Right ventricle myocardium inferior (tissue), 1 donor: ENCODE measurements at regions not wholly inside any gene's neighbourhood (a gene's known extent, or its start where the extent isn't known, plus 50 kb on each side); places are given as distances from the start of the nearest gene placed in this dataset.
"Not testable (repeated sequence)": the region's sequence is repeated elsewhere in the genome, so short reads cannot be mapped to it uniquely, and the experiment has no call there.

Source experiments
- ATAC-seq: fragments of 200-7000 bp; cut with Tn5 transposase; one replicate; pipeline ENCODE4 v1.9.1; 2020; ENCODE audit warnings: mild to moderate bottlenecking, moderate library complexity
- DNase-seq: peaks from one replicate; pipeline ENCODE4 v3.0.0; 2021; ENCODE audit errors: missing footprints
- intact Hi-C: fragments of 100-400 bp; cut with DNase I; formaldehyde crosslinking; loops from one replicate; pipeline ENCODE4 v1.11.0; 2022
- donor health status: DM: no; HTN: yes; CAD: no; lungs with severe emphysema.

- intact Hi-C loops: no loop called here
- ATAC-seq (no peak), DNase-seq (no peak)
Observed at GRCh38 chr2:59233920-59234319, 992.8 kb upstream of the FANCL start.

GRCh38 chr2:59233448-59233847, 992.3 kb upstream of the FANCL start:
- ATAC-seq (no peak), DNase-seq (no peak)
- intact Hi-C loops: no loop called here

- DNase-seq: no peak
- intact Hi-C loops: no loop called here
- no peak for ATAC-seq
Observed at GRCh38 chr2:59232394-59233165, 991.5 kb upstream of the FANCL start.

GRCh38 chr2:59226362-59226761, 985.2 kb upstream of the FANCL start:
- intact Hi-C loops, ATAC-seq, DNase-seq: not testable (repeated sequence)

- ATAC-seq: peak; percentile 65
- intact Hi-C loops: no loop called here
- no peak for DNase-seq
Observed at GRCh38 chr2:59223742-59224141, 982.6 kb upstream of the FANCL start.

- DNase-seq (no peak), ATAC-seq (no peak)
- intact Hi-C loops: no loop called here
Observed at GRCh38 chr2:59217360-59217759, 976.2 kb upstream of the FANCL start.

GRCh38 chr2:59206361-59206760, 965.2 kb upstream of the FANCL start:
- DNase-seq (no peak), ATAC-seq (no peak)
- intact Hi-C loops: no loop called here

GRCh38 chr2:59204040-59204439, 962.9 kb upstream of the FANCL start:
- ATAC-seq (no peak), DNase-seq (no peak)
- intact Hi-C loops: no loop called here

GRCh38 chr2:59196491-59196890, 955.4 kb upstream of the FANCL start:
- DNase-seq: no peak
- intact Hi-C loops: no loop called here

GRCh38 chr2:59195851-59196250, 954.7 kb upstream of the FANCL start:
- ATAC-seq (no peak), DNase-seq (no peak)
- intact Hi-C loops: no loop called here

More at GRCh38 chr2:59196491-59196890, 955.4 kb upstream of the FANCL start:
- no peak for ATAC-seq

- DNase-seq (no peak), ATAC-seq (no peak)
- intact Hi-C loops: no loop called here
Observed at GRCh38 chr2:59191781-59192180, 950.7 kb upstream of the FANCL start.

- intact Hi-C loops: no loop called here
- ATAC-seq (no peak), DNase-seq (no peak)
Observed at GRCh38 chr2:59190518-59190917, 949.4 kb upstream of the FANCL start.

- intact Hi-C loops: no loop called here
- ATAC-seq: no peak
- DNase-seq: no peak
Observed at GRCh38 chr2:59184276-59185020, 943.3 kb upstream of the FANCL start.

GRCh38 chr2:59183070-59183469, 941.9 kb upstream of the FANCL start:
- ATAC-seq (no peak), DNase-seq (no peak)
- intact Hi-C loops: loop anchor here (2.0 kb wide), 1 partner anchor 418 kb away; no protein-coding TSS in a partner anchor

- intact Hi-C loops: loop anchor here (2.0 kb wide), 1 partner anchor 417 kb away; no protein-coding TSS in a partner anchor
- DNase-seq: no peak
- no peak for ATAC-seq
Observed at GRCh38 chr2:59182249-59182648, 941.1 kb upstream of the FANCL start.

GRCh38 chr2:59181347-59181746, 940.2 kb upstream of the FANCL start:
- no peak for ATAC-seq
- intact Hi-C loops: no loop called here

GRCh38 chr2:59180621-59181020, 939.5 kb upstream of the FANCL start:
- intact Hi-C loops: no loop called here
- no peak for ATAC-seq

More at GRCh38 chr2:59181347-59181746, 940.2 kb upstream of the FANCL start:
- no peak for DNase-seq

GRCh38 chr2:59180111-59180510, 939.0 kb upstream of the FANCL start:
- DNase-seq (no peak), ATAC-seq (no peak)
- intact Hi-C loops: no loop called here

More at GRCh38 chr2:59180621-59181020, 939.5 kb upstream of the FANCL start:
- no peak for DNase-seq

- DNase-seq (no peak), ATAC-seq (no peak)
- intact Hi-C loops: no loop called here
Observed at GRCh38 chr2:59177748-59178147, 936.6 kb upstream of the FANCL start.

- DNase-seq: no peak
- intact Hi-C loops: no loop called here
- no peak for ATAC-seq
Observed at GRCh38 chr2:59176737-59177136, 935.6 kb upstream of the FANCL start.
